ENCODE measurements at regions not wholly inside any gene's neighbourhood (a gene's known extent, or its start where the extent isn't known, plus 50 kb on each side); places are given as distances from the start of the nearest gene placed in this dataset.

- Mint-ChIP-seq H3K36me3 (no peaks in the 10 kb centered on the region), H3K27me3 (ENCODE audit: low read depth) (peaks cover 20% of the 10 kb centered on the region), H3K9me3 (0 out of 2 replicates have a peak, but pooled peaks cover 2% of the 10 kb centered on the region), H3K4me1 (no peaks in the 10 kb centered on the region), H3K27ac (no peak overlapping the region), H3K4me3 (no peak overlapping the region)
- ATAC-seq (no peak), DNase-seq (ENCODE audit: low spot score) (no peak)
- ChIA-PET POLR2A (no interaction called here), CTCF (interaction anchor here (1.1 kb wide), 1 partner anchor 33 kb away, joined by 3 read pairs; no protein-coding TSS in a partner anchor)
- TF ChIP-seq, protein P1, sequence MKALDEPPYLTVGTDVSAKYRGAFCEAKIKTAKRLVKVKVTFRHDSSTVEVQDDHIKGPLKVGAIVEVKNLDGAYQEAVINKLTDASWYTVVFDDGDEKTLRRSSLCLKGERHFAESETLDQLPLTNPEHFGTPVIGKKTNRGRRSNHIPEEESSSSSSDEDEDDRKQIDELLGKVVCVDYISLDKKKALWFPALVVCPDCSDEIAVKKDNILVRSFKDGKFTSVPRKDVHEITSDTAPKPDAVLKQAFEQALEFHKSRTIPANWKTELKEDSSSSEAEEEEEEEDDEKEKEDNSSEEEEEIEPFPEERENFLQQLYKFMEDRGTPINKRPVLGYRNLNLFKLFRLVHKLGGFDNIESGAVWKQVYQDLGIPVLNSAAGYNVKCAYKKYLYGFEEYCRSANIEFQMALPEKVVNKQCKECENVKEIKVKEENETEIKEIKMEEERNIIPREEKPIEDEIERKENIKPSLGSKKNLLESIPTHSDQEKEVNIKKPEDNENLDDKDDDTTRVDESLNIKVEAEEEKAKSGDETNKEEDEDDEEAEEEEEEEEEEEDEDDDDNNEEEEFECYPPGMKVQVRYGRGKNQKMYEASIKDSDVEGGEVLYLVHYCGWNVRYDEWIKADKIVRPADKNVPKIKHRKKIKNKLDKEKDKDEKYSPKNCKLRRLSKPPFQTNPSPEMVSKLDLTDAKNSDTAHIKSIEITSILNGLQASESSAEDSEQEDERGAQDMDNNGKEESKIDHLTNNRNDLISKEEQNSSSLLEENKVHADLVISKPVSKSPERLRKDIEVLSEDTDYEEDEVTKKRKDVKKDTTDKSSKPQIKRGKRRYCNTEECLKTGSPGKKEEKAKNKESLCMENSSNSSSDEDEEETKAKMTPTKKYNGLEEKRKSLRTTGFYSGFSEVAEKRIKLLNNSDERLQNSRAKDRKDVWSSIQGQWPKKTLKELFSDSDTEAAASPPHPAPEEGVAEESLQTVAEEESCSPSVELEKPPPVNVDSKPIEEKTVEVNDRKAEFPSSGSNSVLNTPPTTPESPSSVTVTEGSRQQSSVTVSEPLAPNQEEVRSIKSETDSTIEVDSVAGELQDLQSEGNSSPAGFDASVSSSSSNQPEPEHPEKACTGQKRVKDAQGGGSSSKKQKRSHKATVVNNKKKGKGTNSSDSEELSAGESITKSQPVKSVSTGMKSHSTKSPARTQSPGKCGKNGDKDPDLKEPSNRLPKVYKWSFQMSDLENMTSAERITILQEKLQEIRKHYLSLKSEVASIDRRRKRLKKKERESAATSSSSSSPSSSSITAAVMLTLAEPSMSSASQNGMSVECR (CRISPR knock-in tag; IDR thresholded peaks at IDR 0.05; ENCODE audit: borderline replicate concordance) = no peak
- TF ChIP-seq NR1H2 (CRISPR knock-in tag; IDR thresholded peaks at IDR 0.05) = no peak
- no peak for TF ChIP-seq NFE2L1 (CRISPR knock-in tag; IDR thresholded peaks at IDR 0.05)
- TF ChIP-seq EMX1 (CRISPR knock-in tag; IDR thresholded peaks at IDR 0.05) = no peak
- no peak for TF ChIP-seq TCF7 (CRISPR knock-in tag; IDR thresholded peaks at IDR 0.05; ENCODE audit: low read depth)
- no peak for TF ChIP-seq USF2 (CRISPR knock-in tag; IDR thresholded peaks at IDR 0.05)
- no peak for TF ChIP-seq ZNF317 (CRISPR knock-in tag; IDR thresholded peaks at IDR 0.05; ENCODE audit: borderline replicate concordance, low read depth)
- no peak for TF ChIP-seq ZNF219 (CRISPR knock-in tag; IDR thresholded peaks at IDR 0.05; ENCODE audit: borderline replicate concordance)
- no peak for TF ChIP-seq CREB1 (CRISPR knock-in tag; IDR thresholded peaks at IDR 0.05)
- no peak for TF ChIP-seq TEAD4 (CRISPR knock-in tag; IDR thresholded peaks at IDR 0.05)
- TF ChIP-seq, protein P2, sequence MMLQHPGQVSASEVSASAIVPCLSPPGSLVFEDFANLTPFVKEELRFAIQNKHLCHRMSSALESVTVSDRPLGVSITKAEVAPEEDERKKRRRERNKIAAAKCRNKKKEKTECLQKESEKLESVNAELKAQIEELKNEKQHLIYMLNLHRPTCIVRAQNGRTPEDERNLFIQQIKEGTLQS (CRISPR knock-in tag; conservative IDR thresholded peaks at IDR 0.05) = no peak
- TF ChIP-seq STAT6 (CRISPR knock-in tag; conservative IDR thresholded peaks at IDR 0.05; ENCODE audit: low read depth) = no peak
These were observed 67.3 kb downstream of the IGF2 start for GRCh38 chr11:2071748-2072385.
